Sigmoid colon (tissue), 6 donors: ENCODE measurements at regions not wholly inside any gene's neighbourhood (a gene's known extent, or its start where the extent isn't known, plus 50 kb on each side); places are given as distances from the start of the nearest gene placed in this dataset.

Source experiments
- DNase-seq: peaks from one replicate; pipeline ENCODE4 v3.0.0-alpha.2; 2019
- H3K27ac ChIP-seq, 4 donors: fragments of 200-600 bp; sonication (generic); one replicate each; pipeline ENCODE4 v1.5.1; 2016 to 2019; ENCODE audit warnings: mild to moderate bottlenecking in 1 of 4
- H3K27me3 ChIP-seq, 3 donors: fragments of 200-600 bp; sonication (generic); one replicate each; pipeline ENCODE4 v1.5.1; 2019; ENCODE audit warnings: mild to moderate bottlenecking in 1 of 3
- H3K36me3 ChIP-seq, 4 donors: fragments of 200-600 bp; sonication (generic); one replicate each; pipeline ENCODE4 v1.5.1; 2016 to 2019
- H3K4me1 ChIP-seq, 4 donors: fragments of 200-600 bp; sonication (generic); one replicate each; pipeline ENCODE4 v1.5.1; 2017 to 2019
- H3K4me3 ChIP-seq, 4 donors: fragments of 200-600 bp; sonication (generic); one replicate each; pipeline ENCODE4 v1.5.1; 2017 to 2019; ENCODE audit warnings: mild to moderate bottlenecking in 2 of 4, moderate library complexity in 1 of 4
- H3K9me3 ChIP-seq, 4 donors: fragments of 200-600 bp in 3 of 4; sonication (generic) in 3 of 4; one replicate each; pipeline versions ENCODE4 v1.5.1 to v1.6.1; 2013 to 2019
- EP300 ChIP-seq, 4 donors: sonication (generic); formaldehyde crosslinking; IDR thresholded peaks; one replicate each; pipeline ENCODE4 v1.6.1; 2017; ENCODE audit warnings: antibody characterized with exemption in 4 of 4
- POLR2A ChIP-seq, 2 donors: fragments of 450-650 bp; IDR thresholded peaks; one replicate each; pipeline ENCODE4 v1.6.1; 2016; ENCODE audit warnings: antibody characterized with exemption in 2 of 2, mild to moderate bottlenecking in 2 of 2, moderate library complexity in 2 of 2
- POLR2AphosphoS5 ChIP-seq, 4 donors: sonication (generic); formaldehyde crosslinking; IDR thresholded peaks; one replicate each; pipeline ENCODE4 v1.6.1; 2017; ENCODE audit warnings: antibody characterized with exemption in 4 of 4
- WGBS, 2 donors: extraction: QIAGEN DNeasy Blood & Tissue Kit; methylation state at CpG; one replicate each; pipeline ENCODE4 v1.1.7; 2013; 5-methylcytosine and 5-hydroxymethylcytosine counted together
- intact Hi-C: fragments of 100-400 bp; cut with DNase I; formaldehyde crosslinking; loops from one replicate; pipeline ENCODE4 v1.15.1; 2023
- TF ChIP-seq, protein P1 (sequence below), 4 experiments: fragments of 450-650 bp in 3 of 4; fragments of 200-600 bp in 1 of 4; IDR thresholded peaks; one replicate each; pipeline ENCODE4 v1.5.1; 2016 to 2019; ENCODE audit warnings: antibody characterized with exemption in 4 of 4, mild to moderate bottlenecking in 3 of 4, moderate library complexity in 2 of 4
- donor health status: healthy with polysubstance abuse.
- donor health status: healthy.

DNA sequence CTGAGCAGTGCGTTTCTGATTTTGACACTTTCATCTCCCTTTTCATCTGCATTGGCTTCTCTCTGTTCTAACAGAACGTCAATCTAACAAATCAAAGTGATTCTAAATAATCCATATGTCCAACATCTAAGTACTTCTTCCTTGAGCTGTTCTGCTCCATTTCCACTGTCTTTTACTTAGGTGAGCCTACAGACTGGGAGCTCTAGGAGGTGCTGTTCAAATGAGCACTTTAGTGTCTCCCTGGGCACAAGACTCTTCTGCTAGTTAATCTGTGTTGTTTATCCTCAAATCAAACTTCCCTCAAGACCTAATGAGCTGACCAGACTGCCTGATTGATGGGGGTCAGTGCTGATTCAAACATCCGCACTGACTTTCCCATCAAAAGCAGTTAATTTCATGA lies 408.1 kb downstream of the WDR72 start:
- no peak for DNase-seq
- Histone ChIP-seq H3K27ac (no peak overlapping the region), H3K36me3 (no peaks in the 10 kb centered on the region), H3K9me3 (no peaks in the 10 kb centered on the region), H3K4me3 (no peak overlapping the region), H3K27me3 (no peaks in the 10 kb centered on the region), H3K4me1 (no peaks in the 10 kb centered on the region)
- WGBS, 2 donors = 85 to 87% methylated on average over 3 of the region's 3 CpGs
- TF ChIP-seq, protein P1, sequence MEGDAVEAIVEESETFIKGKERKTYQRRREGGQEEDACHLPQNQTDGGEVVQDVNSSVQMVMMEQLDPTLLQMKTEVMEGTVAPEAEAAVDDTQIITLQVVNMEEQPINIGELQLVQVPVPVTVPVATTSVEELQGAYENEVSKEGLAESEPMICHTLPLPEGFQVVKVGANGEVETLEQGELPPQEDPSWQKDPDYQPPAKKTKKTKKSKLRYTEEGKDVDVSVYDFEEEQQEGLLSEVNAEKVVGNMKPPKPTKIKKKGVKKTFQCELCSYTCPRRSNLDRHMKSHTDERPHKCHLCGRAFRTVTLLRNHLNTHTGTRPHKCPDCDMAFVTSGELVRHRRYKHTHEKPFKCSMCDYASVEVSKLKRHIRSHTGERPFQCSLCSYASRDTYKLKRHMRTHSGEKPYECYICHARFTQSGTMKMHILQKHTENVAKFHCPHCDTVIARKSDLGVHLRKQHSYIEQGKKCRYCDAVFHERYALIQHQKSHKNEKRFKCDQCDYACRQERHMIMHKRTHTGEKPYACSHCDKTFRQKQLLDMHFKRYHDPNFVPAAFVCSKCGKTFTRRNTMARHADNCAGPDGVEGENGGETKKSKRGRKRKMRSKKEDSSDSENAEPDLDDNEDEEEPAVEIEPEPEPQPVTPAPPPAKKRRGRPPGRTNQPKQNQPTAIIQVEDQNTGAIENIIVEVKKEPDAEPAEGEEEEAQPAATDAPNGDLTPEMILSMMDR (IDR thresholded peaks at IDR 0.05) = no peak
- TF ChIP-seq POLR2AphosphoS5 (IDR thresholded peaks at IDR 0.05) (no peak), POLR2A (IDR thresholded peaks at IDR 0.05) (no peak), EP300 (IDR thresholded peaks at IDR 0.05) (no peak)
- intact Hi-C loops = no loop called here

DNA sequence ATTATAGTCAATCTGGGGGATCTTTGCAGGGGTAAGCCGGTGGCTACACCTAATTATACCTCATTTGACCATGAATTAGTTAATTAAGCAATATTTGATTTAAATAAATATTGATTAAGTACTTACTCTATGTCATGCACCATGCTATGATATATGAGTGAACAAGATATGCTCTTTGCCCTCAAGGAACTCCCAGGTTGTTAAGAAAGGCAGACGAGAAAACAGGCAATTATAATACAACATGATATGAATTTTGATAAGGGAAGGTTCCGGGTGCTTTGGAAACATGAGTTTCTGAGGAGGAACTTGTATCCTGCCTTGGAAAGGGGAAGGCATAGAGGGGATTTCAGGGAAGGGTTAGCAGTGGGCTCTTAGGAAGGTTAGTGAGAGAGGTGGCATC lies 412.9 kb downstream of the WDR72 start:
- WGBS, 2 donors = 32 to 66% methylated on average over 3 of the region's 3 CpGs

DNA sequence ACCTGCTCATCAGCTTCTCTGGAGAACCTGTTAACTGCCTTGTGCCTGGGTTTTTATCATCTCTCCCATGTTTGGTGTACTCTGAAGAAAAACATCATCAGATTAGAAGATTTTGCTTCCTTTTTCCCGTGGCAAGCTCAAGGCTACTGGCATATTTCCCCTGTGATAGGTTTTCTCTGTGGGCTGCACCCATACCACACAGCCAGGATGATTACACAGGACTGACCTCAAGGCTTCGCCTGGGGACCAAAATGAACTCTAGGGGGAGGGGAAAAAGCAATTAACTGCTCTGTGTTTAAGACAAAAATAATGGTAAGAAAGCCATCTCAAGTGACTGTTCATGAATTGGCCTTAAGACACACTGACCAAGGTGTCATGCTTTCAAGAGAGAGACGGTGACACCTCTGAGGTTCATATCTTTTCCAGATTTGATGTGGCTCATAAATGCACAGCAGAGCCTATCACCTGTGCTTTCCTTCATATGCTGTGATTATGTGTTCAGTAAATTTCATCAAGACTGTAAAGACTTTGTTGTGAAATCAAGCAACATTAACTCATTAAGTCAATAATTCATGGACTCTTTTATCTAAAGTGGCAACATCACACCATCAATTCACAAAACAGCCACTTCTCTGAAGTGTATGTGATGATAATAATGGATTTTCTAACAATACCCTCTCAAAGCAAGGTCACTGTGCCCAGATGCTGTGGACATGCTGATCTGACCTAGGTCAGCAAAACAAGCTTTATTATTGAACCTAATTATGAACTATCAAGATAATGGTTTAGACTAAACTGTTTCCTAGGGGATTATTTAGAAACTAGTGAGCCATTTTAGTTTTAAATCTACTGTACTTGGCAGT lies 427.9 kb downstream of the WDR72 start:
- no peaks in the 10 kb centered on the region for H3K36me3 ChIP-seq
- H3K4me3 ChIP-seq = no peak overlapping the region
- no peaks in the 10 kb centered on the region for H3K9me3 ChIP-seq
- TF ChIP-seq POLR2AphosphoS5 (IDR thresholded peaks at IDR 0.05) = no peak
- TF ChIP-seq EP300 (IDR thresholded peaks at IDR 0.05) = no peak
- TF ChIP-seq, protein P1 (IDR thresholded peaks at IDR 0.05) = no peak
- TF ChIP-seq POLR2A (IDR thresholded peaks at IDR 0.05) = no peak
- intact Hi-C loops = no loop called here
- H3K4me1 ChIP-seq = no peaks in the 10 kb centered on the region
- 52 to 57% methylated on average over 3 of the region's 3 CpGs for WGBS, 2 donors
- no peak for DNase-seq
- no peaks in the 10 kb centered on the region for H3K27me3 ChIP-seq
- no peak overlapping the region for H3K27ac ChIP-seq

More for the DNA sequence above, 412.9 kb downstream of the WDR72 start:
- Histone ChIP-seq H3K4me1 (no peaks in the 10 kb centered on the region), H3K4me3 (no peak overlapping the region), H3K9me3 (no peaks in the 10 kb centered on the region), H3K27me3 (no peaks in the 10 kb centered on the region), H3K36me3 (no peaks in the 10 kb centered on the region), H3K27ac (no peak overlapping the region)
- intact Hi-C loops = no loop called here
- TF ChIP-seq EP300 (IDR thresholded peaks at IDR 0.05) (no peak), POLR2AphosphoS5 (IDR thresholded peaks at IDR 0.05) (no peak), POLR2A (IDR thresholded peaks at IDR 0.05) (no peak)
- TF ChIP-seq, protein P1 (IDR thresholded peaks at IDR 0.05) = no peak
- DNase-seq = no peak

DNA sequence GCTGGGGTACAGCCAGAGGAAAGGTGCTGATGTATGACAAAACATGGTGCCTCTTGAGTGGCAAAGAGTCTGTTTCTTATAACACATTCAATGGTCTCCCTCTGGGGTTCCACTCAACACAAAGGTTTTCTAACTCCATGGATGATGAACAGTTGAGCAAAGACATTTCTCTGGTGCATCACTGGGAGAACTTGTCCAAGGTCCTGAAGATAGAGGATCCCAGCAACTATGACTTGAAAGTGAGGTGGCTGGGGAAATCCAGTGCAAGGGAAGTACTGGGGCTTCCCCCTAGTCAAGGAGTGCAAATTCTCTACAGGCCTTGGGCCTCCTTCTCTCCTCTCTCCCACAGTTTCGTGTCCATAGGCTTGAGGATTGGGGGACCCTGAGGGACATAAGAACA lies 431.1 kb downstream of the WDR72 start:
- Histone ChIP-seq H3K4me3 (no peak overlapping the region), H3K9me3 (no peaks in the 10 kb centered on the region), H3K27ac (no peak overlapping the region), H3K4me1 (no peaks in the 10 kb centered on the region), H3K27me3 (no peaks in the 10 kb centered on the region), H3K36me3 (no peaks in the 10 kb centered on the region)
- DNase-seq = no peak
- intact Hi-C loops = no loop called here
- WGBS, 2 donors = 28 to 57% methylated on average over 1 of the region's 1 CpG
- TF ChIP-seq EP300 (IDR thresholded peaks at IDR 0.05) (no peak), POLR2A (IDR thresholded peaks at IDR 0.05) (no peak), POLR2AphosphoS5 (IDR thresholded peaks at IDR 0.05) (no peak)
- TF ChIP-seq, protein P1 (IDR thresholded peaks at IDR 0.05) = no peak
